ENCODE measurements at regions not wholly inside any gene's neighbourhood (a gene's known extent, or its start where the extent isn't known, plus 50 kb on each side); places are given as distances from the start of the nearest gene placed in this dataset.

- DNase-seq: no peak
Measured at GRCh38 chr2:160976797-160977196, 183.4 kb upstream of the TANK start.

DNA sequence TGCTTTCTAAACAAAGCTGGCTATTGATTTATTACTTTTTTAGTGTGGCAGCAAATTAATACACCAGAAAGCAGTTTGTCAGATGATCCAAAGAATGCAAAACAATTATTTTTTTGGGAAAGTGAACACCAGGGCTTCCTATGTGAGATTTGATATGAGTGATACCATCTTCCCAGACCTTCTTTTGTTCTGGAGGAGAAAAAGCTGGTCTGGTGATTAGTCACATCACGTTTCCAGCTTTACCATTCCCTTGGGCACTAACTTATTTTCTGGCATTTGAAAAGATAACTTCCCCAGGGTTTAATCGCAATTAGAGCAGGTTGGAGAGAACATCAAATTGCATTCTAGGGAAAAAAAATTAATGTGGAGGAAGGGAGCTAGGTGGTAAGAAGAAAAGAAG, 182.9 kb upstream of the TANK start:
- no peak for DNase-seq

GRCh38 chr2:160977854-160978253, 182.4 kb upstream of the TANK start:
- DNase-seq: no peak

- DNase-seq: no peak
Measured at GRCh38 chr2:160984426-160985077, 175.7 kb upstream of the TANK start.

DNA sequence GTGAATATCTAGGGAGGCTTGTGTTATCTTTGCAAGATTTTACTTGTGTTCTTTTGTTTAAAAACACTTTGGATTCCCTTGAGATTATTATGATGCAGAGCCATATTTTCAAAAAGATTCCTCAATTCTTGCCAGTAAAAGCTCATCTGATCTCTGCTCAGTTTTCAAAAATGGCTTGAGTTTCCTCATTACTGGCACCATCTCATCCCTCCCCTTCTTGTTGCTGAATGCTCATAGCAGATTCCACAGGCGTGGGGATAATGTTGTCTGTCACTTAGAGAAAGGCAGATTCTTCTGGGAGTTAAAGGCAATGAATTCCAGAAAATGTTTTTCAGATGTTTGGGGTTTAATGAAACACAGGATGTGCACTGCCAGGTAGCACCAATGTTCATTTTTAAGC, 170.4 kb upstream of the TANK start:
- DNase-seq: no peak

GRCh38 chr2:160993654-160994061, 166.6 kb upstream of the TANK start:
- DNase-seq: no peak

GRCh38 chr2:160994141-160995002, 165.9 kb upstream of the TANK start:
- DNase-seq: peak; percentile 15

DNA sequence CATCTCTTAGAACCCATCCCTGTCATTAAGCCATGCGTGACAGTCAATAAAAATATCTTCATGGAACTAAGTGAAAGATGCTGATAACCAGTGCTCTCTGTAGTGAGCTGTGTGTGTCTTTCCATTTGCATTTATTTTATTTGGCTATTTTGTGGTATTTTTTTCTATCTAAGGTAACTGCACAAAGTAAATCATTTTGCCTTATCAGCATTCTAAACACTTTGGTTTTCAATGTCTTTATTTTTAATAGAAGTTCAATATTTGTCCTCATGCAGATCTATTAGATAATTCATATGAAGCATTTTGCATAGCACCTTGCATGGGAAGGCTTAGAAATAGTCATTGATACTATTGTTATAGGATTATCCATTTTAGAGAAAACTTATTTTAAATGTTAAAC, 163.6 kb upstream of the TANK start:
- DNase-seq: no peak

DNA sequence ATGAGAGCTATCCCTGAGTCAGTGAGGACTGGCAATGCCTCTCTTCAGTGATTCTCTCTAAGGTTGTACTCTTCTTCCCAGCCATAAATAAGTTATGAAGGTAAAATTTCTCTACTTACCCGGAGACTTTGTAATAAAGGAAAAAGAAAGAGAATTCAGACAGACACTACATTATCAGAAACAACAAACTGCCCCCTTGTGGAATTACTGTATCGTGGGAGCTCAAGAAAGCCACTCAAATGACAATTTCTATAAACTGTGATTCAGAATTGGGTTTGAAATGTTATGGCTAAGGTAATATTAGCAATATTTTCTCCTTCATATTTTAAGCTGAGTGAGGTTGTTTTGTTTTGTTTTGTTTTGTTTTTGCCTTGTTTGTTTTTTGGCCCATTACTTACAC, 155.8 kb upstream of the TANK start:
- no peak for DNase-seq

- no peak for DNase-seq
Measured at GRCh38 chr2:161005170-161005569, 155.1 kb upstream of the TANK start.

- DNase-seq: no peak
Measured at GRCh38 chr2:161008311-161008710, 151.9 kb upstream of the TANK start.

DNA sequence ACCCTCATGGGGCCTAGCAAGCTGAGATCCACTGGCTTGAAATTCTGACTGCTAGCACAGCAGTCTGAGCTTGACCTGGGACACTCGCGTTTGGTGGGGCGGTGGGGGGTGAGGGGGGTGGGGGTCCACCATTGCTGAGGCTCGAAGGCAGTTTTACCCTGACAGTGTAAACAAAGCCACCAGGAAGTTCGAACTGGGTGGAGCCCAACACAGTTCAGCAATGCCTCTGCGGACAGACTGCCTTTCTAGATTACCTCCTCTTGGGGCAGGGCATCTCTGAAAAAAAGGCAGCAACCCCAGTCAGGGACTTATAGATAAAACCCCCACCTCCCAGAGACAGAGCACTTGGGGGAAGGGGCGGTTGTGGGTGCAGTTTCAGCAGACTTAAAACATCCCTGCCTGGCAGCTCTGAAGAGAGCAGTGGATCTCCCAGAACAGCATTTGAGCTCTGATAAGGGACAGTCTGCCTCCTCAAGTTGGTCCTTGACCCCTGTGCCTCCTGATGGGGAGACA, 149.7 kb upstream of the TANK start:
- no peak for DNase-seq

GRCh38 chr2:161017780-161018470, 142.3 kb upstream of the TANK start:
- DNase-seq: no peak

DNA sequence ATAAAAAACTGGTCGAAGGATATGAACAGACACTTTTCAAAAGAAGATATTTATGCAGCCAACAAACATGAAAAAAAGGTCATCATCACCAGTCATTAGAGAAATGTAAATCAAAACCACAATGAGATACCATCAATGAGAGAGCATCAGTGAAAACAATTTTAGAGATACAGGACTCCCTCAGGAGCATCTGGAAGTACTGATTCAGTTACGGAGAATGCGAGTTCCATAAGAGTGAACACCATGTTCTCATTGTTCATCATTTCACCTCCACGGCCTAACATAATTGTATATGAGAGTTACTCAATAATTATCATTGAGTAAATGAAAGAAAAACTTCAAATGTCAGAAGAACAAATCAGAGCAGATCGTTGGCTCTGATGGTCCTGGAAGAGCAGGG, 140.9 kb upstream of the TANK start:
- DNase-seq: no peak

DNA sequence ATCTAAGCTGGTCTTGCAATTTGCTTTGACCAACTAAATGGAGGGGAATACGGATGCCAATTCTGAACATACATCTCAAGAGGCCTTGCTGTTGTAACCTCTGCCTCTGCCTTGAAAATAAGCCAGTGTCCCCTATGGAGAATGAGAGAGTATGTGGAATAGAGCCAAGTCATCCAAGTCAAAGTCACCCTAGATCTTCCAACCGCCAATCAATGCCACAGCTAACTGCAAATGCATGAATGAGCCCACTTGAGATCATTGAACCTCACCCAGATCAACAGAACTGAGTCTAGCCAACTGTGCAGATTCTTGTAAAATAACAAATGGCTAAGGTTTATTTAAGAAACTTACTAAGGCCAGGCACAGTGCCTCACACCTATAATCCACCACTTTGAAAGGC, 139.8 kb upstream of the TANK start:
- no peak for DNase-seq

- no peak for DNase-seq
Measured at GRCh38 chr2:161028581-161028980, 131.6 kb upstream of the TANK start.

DNA sequence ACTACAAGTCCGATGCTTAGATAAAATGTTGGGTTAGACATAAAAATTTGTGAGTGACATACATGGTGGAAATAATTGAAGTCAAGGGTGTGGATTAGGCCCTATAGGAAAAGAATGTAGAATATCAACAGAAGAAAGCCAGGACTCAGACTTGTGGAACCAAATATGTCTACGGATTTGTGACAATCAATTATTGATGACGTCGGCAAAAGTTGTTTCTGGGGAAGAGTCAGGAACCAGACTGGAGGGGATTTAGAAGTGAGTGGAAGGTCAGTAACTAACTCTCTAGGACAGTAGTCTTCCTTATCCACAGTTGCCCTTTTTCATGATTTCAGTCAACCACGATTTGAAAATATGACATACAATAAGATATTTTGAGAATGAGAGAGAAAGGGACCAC, 130.9 kb upstream of the TANK start:
- no peak for DNase-seq

DNA sequence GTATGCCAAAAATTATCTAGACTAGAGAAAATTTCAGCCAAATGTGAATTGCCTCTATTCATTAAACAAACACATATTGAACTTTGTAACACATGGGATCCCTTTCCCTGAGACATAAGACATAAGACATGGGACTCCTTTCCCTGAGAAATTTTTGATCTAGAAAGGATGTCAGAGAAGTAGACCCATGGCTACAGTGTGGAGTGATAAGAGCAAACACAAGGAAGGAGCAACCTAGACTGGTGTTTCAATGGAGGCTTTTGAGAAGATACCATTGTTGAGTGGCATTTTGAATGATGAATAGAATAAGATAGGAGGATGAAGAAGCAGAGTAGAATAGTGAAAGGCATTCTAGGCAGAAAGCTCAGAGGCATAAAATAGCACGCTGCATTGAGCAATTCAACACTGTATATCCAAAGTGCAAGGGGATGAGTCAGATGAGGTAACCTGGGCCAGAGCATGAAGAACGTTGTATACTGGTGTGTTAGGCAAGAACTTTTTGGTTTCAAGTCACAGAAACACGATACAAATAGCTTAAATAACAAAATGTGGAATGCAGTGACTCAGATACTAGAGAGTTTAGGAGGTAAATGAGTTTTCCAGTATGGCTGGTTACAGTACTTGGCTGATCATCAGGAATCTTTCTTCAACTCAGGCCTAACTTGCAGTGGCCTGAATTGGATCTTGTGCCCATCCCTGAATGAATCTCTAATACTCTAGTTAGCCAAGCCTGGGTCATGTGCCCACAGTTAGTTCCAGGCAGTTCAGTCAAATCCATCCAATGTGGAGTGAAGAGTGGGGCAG, 129.8 kb upstream of the TANK start:
- DNase-seq: no peak

- DNase-seq: no peak
Measured at GRCh38 chr2:161031511-161031910, 128.7 kb upstream of the TANK start.

DNA sequence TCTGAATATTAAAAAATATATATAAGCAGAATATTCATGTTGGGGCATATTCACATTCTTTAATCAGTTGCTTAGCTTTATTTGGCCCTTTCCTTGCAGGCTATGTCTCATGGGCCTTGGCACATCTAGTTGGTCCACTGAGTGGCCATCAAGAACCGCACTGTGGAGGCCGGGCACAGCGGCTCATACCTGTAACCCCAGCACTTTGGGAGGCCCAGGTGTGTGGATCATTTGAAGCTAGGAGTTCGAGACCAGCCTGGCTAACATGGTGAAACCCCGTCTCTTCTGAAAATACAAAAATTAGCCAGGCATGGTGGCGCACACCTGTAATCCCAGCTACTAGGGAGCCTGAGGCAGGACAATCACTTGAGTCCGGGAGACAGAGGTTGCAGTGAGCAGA, 127.6 kb upstream of the TANK start:
- no peak for DNase-seq

DNA sequence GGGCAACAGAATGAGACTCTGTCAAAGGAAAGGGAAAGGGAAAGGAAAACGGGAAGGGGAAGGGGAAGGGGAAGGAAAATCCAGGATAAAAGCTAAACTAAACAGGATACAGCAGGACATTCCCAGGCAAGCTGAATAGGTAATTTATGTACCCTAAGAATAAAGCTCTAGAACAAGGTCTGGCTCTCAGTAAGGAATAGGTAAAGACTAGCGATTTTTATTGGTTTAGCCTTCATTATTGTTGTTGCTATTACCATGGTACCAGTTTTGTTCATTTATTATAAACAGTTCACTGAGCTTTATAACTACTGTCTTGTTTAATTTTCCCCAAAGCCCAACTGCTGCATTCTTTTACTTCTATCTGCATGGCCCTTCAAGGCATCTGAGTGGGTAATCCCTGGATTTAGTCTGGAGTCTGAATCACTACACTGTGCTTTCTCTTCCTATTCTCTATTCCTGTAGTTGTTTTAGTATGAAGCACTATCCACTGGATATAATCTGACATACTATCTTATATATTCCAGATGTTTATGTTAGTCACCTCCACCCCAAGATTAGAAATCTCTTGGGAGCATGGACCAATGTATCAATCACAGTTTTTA, 127.1 kb upstream of the TANK start:
- no peak for DNase-seq

GRCh38 chr2:161036926-161037325, 123.3 kb upstream of the TANK start:
- no peak for DNase-seq

DNA sequence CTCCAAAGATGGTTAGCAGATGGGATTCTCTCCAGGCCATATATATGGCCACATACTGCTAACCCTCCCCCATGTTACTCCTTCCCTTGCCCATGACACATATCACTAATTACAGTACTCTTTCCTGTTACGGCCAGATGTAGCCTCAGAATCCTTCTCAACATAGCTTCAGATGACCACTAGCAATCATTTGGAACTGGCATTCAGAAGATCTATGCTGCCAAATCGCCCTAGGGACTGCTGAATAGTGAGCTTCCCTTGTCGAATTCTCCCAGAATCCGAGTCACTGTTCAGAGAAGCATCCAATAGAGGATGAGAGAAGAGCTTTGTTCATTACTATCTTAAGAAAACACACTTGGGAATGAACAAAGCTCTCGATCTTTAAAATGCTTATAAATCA, 121.2 kb upstream of the TANK start:
- DNase-seq: no peak

Measured in SHP77 treated with DMSO at 0.1 percent for 48 hours (cell line).